Astrocyte of the cerebellum (primary cell): ENCODE measurements at regions not wholly inside any gene's neighbourhood (a gene's known extent, or its start where the extent isn't known, plus 50 kb on each side); places are given as distances from the start of the nearest gene placed in this dataset.

Source experiments
- DNase-seq: peaks from one replicate; pipeline ENCODE4 v3.0.0-alpha.2; 2011; ENCODE audit warnings: low read depth
- H3K4me3 ChIP-seq: 2 replicates; pipeline ENCODE4 v1.5.1; 2011; ENCODE audit warnings: mild to moderate bottlenecking, low read depth, low read length, moderate library complexity
- in situ Hi-C: cut with HindIII; loops from 2 replicates; pipeline ENCODE4 v1.10.0; 2017; ENCODE audit warnings: low sequenced_read_pairs
- TF ChIP-seq, protein P1 (sequence below): IDR thresholded peaks from 2 replicates; pipeline ENCODE4 v1.5.1; 2012; ENCODE audit warnings: low read length, low read depth, moderate library complexity, mild to moderate bottlenecking; ENCODE audit errors: missing control alignments

DNA sequence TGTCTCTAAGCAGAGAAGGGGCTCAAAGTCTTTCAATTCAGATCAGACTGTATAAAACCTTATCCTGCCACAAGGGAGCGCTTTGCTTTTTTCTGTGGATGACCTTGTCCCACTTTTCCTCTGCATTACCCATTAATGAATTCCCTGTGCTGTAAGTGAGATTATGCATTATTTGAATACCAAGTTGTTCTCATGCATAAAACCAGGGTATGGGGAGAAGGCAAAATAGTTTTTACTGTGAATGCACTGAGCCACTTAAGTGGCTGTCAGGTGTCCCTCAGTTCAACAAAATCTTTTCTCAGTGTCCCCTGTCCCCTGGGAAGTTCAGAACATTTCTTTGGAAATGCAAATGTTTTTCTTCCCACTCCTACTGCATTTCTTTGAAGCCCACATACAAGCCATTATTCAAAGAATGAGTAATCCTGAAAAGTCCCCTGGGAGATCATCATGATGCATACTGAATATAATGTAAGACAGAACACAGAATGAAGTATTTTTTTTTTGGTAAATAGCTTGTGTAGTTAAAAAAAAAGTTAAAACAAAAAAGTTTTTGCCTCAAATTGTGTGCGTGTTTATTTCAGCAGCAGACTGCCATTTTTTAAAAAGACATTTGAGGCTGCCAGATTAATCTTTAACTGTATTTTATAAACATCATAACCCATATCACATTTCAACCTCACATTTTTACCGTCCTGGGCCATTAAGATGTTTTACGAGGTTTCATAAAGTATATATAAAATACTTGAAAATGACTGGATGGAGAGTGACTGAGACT is 506.7 kb upstream of the PCDH9 start:
- DNase-seq, result peak; percentile 89
- in situ Hi-C loops, result no loop called here
- TF ChIP-seq, protein P1, sequence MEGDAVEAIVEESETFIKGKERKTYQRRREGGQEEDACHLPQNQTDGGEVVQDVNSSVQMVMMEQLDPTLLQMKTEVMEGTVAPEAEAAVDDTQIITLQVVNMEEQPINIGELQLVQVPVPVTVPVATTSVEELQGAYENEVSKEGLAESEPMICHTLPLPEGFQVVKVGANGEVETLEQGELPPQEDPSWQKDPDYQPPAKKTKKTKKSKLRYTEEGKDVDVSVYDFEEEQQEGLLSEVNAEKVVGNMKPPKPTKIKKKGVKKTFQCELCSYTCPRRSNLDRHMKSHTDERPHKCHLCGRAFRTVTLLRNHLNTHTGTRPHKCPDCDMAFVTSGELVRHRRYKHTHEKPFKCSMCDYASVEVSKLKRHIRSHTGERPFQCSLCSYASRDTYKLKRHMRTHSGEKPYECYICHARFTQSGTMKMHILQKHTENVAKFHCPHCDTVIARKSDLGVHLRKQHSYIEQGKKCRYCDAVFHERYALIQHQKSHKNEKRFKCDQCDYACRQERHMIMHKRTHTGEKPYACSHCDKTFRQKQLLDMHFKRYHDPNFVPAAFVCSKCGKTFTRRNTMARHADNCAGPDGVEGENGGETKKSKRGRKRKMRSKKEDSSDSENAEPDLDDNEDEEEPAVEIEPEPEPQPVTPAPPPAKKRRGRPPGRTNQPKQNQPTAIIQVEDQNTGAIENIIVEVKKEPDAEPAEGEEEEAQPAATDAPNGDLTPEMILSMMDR, result peak; percentile 58
- H3K4me3 ChIP-seq, result no peak overlapping the region

DNA sequence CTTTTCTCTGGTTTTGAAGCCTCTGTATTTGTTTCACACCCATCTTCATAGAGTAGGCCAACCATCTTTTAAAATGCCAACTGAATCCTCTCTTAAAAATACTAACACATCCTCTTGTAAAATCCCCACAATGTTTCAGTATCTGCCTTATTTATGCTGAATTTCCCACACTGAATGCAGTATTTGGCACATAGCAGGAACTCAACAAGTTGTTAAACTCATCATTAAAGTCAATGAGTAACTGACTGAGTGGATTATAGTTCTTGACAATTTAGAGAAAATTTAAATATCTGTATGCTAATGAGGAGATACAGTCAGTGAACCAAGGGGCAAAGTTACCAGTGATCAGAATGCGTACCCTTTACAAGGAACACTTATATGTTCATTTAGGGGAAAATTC is 505.5 kb upstream of the PCDH9 start:
- DNase-seq, result no peak
- H3K4me3 ChIP-seq, result no peak overlapping the region
- in situ Hi-C loops, result no loop called here
- TF ChIP-seq, protein P1, result no peak

DNA sequence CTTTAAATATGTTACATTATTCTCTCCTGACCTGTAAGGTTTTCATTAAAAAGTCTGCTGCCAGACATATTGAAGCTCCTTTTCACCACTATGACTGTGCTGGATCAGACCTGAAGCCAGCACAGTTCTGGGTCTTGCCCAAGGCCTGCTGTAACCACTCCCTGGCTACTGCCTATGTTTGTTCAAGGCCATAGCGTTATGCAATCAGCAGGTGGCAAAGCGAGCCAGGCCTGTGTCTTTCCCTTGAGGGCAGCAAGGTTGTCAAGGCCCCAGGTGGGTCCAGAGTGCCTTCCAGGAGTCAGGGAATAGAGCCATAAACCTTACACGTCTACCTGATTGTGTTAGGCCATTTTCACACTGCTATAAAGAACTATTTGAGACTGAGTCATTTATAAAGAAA is 496.8 kb upstream of the PCDH9 start:
- no peak overlapping the region for H3K4me3 ChIP-seq
- TF ChIP-seq, protein P1, result no peak
- in situ Hi-C loops, result no loop called here
- no peak for DNase-seq

DNA sequence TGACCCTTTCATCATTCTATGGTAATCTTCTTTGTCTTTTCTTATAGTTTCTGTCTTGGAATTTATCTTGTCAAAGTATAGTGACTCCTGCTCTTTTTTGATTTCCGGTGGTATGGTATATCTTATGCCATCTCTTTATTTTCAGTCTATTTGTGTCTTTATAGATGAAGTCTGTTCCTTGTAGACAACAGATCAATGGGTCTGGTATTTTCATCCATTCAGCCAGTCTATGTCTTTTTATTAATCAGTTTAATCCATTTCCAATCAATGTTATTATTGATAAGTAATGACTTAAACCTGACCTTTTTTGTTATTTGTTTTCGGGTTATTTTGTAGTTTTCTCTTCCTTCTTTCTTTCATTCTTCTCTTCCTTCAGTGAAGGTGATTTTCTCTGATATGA is 495.9 kb upstream of the PCDH9 start:
- TF ChIP-seq, protein P1, result no peak

DNA sequence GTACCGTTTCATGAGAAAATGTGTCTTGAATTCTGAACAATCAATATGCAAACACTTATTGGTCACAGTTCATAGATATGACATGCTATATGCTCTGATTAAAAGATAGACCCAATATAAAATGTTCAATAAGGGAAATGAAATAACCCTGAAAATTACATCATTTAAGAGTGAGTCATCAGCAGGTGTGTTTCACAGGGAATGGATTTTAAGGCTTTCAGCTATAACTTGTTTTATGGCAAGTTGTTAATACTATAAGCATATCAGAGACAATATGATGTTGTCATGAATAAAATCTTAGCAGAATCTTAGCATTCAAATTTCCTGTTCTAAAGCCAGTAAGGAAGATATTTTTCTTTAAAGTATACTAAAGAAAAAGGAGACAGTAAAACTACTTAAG is 483.4 kb upstream of the PCDH9 start:
- no peak for DNase-seq
- in situ Hi-C loops, result no loop called here
- TF ChIP-seq, protein P1, result no peak
- H3K4me3 ChIP-seq, result no peak overlapping the region

More for the DNA sequence above, 495.9 kb upstream of the PCDH9 start:
- no peak overlapping the region for H3K4me3 ChIP-seq
- in situ Hi-C loops, result no loop called here
- no peak for DNase-seq

DNA sequence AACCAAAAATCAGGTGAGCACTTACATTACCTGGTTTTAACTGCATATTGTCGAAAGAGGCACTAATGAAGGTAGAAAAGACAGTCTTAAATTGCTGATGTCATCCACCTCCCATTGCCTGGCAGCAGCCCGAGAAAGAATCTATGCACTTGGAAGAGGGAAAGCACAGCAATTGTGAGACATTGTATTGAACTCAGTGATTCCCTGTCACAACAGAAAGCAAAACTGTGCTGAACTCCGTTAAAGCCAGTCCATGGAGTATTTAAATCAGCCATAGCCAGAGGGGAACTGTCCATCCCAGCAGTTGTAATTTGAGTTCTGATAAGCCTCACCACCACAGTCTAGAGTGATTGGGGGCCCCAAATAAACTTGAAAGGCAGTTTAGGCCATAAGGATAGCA is 466.6 kb upstream of the PCDH9 start:
- no peak for DNase-seq
- in situ Hi-C loops, result no loop called here
- H3K4me3 ChIP-seq, result no peak overlapping the region
- TF ChIP-seq, protein P1, result no peak
